ENCODE measurements at regions not wholly inside any gene's neighbourhood (a gene's known extent, or its start where the extent isn't known, plus 50 kb on each side); places are given as distances from the start of the nearest gene placed in this dataset.

- Histone ChIP-seq H3K4me2 (ENCODE audit: low read length) (no peak overlapping the region), H3K36me3 (ENCODE audit: insufficient read depth, low read length) (no peaks in the 10 kb centered on the region), H3K9me2 (ENCODE audit: low read depth, low read length) (no peaks in the 10 kb centered on the region), H3K4me1 (ENCODE audit: insufficient read depth, low read length, severe bottlenecking) (no peaks in the 10 kb centered on the region), H4K20me1 (ENCODE audit: insufficient read depth, low read length) (no peaks in the 10 kb centered on the region), H2AFZ (ENCODE audit: low read length) (no peak overlapping the region), H3K79me2 (ENCODE audit: insufficient read depth, low read length) (no peaks in the 10 kb centered on the region), H3K4me3 (ENCODE audit: low read depth, low read length, poor library complexity, severe bottlenecking) (no peak overlapping the region), H3K27ac (ENCODE audit: low read depth, low read length, poor library complexity, severe bottlenecking) (no peak overlapping the region), H3K9me3 (ENCODE audit: low read length) (no peaks in the 10 kb centered on the region), H3F3A (ENCODE audit: insufficient read depth, low read length) (no peaks in the 10 kb centered on the region), H3K27me3 (ENCODE audit: insufficient read depth, low read length) (no peaks in the 10 kb centered on the region), H3K9ac (ENCODE audit: low read length) (no peak overlapping the region)
- TF ChIP-seq EZH2 (IDR thresholded peaks at IDR 0.05; ENCODE audit: borderline replicate concordance, low read length), result no peak
- no peak for TF ChIP-seq CTCF (IDR thresholded peaks at IDR 0.05; ENCODE audit: low read length)
Measured at GRCh38 chr22:23496445-23496833, 83.7 kb downstream of the IGLL1 start.

GRCh38 chr22:23495614-23496444, 84.3 kb downstream of the IGLL1 start:
- Histone ChIP-seq H3K27me3 (ENCODE audit: insufficient read depth, low read length) (no peaks in the 10 kb centered on the region), H3K27ac (ENCODE audit: low read depth, low read length, poor library complexity, severe bottlenecking) (no peak overlapping the region), H3K4me2 (ENCODE audit: low read length) (no peak overlapping the region), H3K36me3 (ENCODE audit: insufficient read depth, low read length) (no peaks in the 10 kb centered on the region), H3K79me2 (ENCODE audit: insufficient read depth, low read length) (no peaks in the 10 kb centered on the region), H3K9me3 (ENCODE audit: low read length) (no peaks in the 10 kb centered on the region), H3K4me3 (ENCODE audit: low read depth, low read length, poor library complexity, severe bottlenecking) (no peak overlapping the region), H3K4me1 (ENCODE audit: insufficient read depth, low read length, severe bottlenecking) (no peaks in the 10 kb centered on the region), H2AFZ (ENCODE audit: low read length) (no peak overlapping the region), H3K9me2 (ENCODE audit: low read depth, low read length) (no peaks in the 10 kb centered on the region), H3K9ac (ENCODE audit: low read length) (no peak overlapping the region), H4K20me1 (ENCODE audit: insufficient read depth, low read length) (no peaks in the 10 kb centered on the region), H3F3A (ENCODE audit: insufficient read depth, low read length) (no peaks in the 10 kb centered on the region)
- TF ChIP-seq EZH2 (IDR thresholded peaks at IDR 0.05; ENCODE audit: borderline replicate concordance, low read length), result no peak
- TF ChIP-seq CTCF (IDR thresholded peaks at IDR 0.05; ENCODE audit: low read length), result no peak

GRCh38 chr22:23494930-23495266, 85.2 kb downstream of the IGLL1 start:
- Histone ChIP-seq H3K4me1 (ENCODE audit: insufficient read depth, low read length, severe bottlenecking) (no peaks in the 10 kb centered on the region), H3K4me3 (ENCODE audit: low read depth, low read length, poor library complexity, severe bottlenecking) (no peak overlapping the region)
- TF ChIP-seq CTCF (IDR thresholded peaks at IDR 0.05; ENCODE audit: low read length), result no peak
- TF ChIP-seq EZH2 (IDR thresholded peaks at IDR 0.05; ENCODE audit: borderline replicate concordance, low read length), result no peak

More at GRCh38 chr22:23494930-23495266, 85.2 kb downstream of the IGLL1 start:
- Histone ChIP-seq H3K36me3 (ENCODE audit: insufficient read depth, low read length) (no peaks in the 10 kb centered on the region), H2AFZ (ENCODE audit: low read length) (no peak overlapping the region), H3K9me3 (ENCODE audit: low read length) (no peaks in the 10 kb centered on the region), H3K27me3 (ENCODE audit: insufficient read depth, low read length) (no peaks in the 10 kb centered on the region), H3F3A (ENCODE audit: insufficient read depth, low read length) (no peaks in the 10 kb centered on the region), H3K9ac (ENCODE audit: low read length) (no peak overlapping the region), H3K27ac (ENCODE audit: low read depth, low read length, poor library complexity, severe bottlenecking) (no peak overlapping the region), H3K79me2 (ENCODE audit: insufficient read depth, low read length) (no peaks in the 10 kb centered on the region), H4K20me1 (ENCODE audit: insufficient read depth, low read length) (no peaks in the 10 kb centered on the region), H3K9me2 (ENCODE audit: low read depth, low read length) (no peaks in the 10 kb centered on the region), H3K4me2 (ENCODE audit: low read length) (no peak overlapping the region)

All from OCI-LY1 (cell line).